ENCODE measurements at regions not wholly inside any gene's neighbourhood (a gene's known extent, or its start where the extent isn't known, plus 50 kb on each side); places are given as distances from the start of the nearest gene placed in this dataset.

GRCh38 chr12:67523538-67523937 is 125.0 kb upstream of the DYRK2 start:
- no peak overlapping the region for H2AFZ ChIP-seq (ENCODE audit: low read depth, low read length)
- no peak overlapping the region for H3K9ac ChIP-seq (ENCODE audit: low read depth, low read length)
- no peaks in the 10 kb centered on the region for H4K20me1 ChIP-seq (ENCODE audit: insufficient read depth, low read length)
- peaks cover 7% of the 10 kb centered on the region; the same call in 1 of the 2 replicates for H3K4me1 ChIP-seq (ENCODE audit: insufficient read depth, low read length)
- H3K36me3 ChIP-seq (ENCODE audit: insufficient read depth, low read length): no peaks in the 10 kb centered on the region
- H3K79me2 ChIP-seq (ENCODE audit: insufficient read depth, low read length): no peaks in the 10 kb centered on the region
- TF ChIP-seq, protein P1, sequence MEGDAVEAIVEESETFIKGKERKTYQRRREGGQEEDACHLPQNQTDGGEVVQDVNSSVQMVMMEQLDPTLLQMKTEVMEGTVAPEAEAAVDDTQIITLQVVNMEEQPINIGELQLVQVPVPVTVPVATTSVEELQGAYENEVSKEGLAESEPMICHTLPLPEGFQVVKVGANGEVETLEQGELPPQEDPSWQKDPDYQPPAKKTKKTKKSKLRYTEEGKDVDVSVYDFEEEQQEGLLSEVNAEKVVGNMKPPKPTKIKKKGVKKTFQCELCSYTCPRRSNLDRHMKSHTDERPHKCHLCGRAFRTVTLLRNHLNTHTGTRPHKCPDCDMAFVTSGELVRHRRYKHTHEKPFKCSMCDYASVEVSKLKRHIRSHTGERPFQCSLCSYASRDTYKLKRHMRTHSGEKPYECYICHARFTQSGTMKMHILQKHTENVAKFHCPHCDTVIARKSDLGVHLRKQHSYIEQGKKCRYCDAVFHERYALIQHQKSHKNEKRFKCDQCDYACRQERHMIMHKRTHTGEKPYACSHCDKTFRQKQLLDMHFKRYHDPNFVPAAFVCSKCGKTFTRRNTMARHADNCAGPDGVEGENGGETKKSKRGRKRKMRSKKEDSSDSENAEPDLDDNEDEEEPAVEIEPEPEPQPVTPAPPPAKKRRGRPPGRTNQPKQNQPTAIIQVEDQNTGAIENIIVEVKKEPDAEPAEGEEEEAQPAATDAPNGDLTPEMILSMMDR (IDR thresholded peaks at IDR 0.05; ENCODE audit: borderline replicate concordance, extremely low read depth, low read length, poor library complexity, severe bottlenecking): no peak
- no peak for TF ChIP-seq EZH2 (IDR thresholded peaks at IDR 0.05; ENCODE audit: borderline replicate concordance, low read depth, low read length, severe bottlenecking)
- H3K4me2 ChIP-seq (ENCODE audit: insufficient read depth, low read length): no peak overlapping the region
- DNase-seq: no peak
- no peaks in the 10 kb centered on the region for H3K27me3 ChIP-seq (ENCODE audit: insufficient read depth, low read length, poor library complexity)
- no peaks in the 10 kb centered on the region for H3K9me3 ChIP-seq (ENCODE audit: insufficient read depth, low read length, severe bottlenecking)
- H3K4me3 ChIP-seq (ENCODE audit: low read depth in 1 of 2, low read length in 2 of 2): no peak overlapping the region
- H3K27ac ChIP-seq (ENCODE audit: low read length): no peak overlapping the region
- ATAC-seq (ENCODE audit: insufficient read depth, low read depth): no peak

DNA sequence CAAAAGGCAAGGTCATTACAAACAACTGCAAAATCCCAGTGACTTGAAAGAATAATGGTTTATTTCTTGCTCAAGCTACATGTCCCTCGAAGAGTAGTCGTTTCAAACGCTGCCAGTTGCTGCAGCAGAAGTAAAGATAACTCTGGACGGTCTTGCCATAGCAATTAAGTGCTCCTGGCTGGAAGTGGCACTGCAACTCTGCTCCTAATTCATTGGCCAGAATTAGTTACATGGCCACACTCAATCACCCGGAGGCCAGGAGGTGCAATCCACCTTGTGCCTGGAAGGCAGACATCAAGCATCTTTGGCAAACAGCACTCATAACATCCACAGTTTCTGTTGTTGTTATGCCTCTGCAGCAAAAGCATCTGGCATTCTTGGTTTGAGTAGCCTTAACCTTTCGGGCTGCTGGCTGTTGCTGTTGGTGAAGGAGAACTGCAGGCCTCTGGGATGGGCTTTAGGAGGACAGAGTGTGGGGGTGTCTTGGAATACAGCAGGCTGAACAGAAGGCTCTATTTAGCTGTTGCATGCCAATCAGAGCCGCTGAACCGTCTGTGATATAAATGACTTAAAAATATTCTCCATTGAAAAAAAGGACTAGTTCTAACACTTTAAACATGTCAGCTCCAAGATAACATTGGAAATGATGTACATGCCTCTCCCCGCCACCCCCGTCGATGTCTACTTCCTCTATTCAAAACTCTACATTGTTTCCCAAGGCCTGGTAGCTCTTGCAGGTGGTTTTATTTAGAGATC is 123.5 kb upstream of the DYRK2 start:
- peaks cover 7% of the 10 kb centered on the region; the same call in 1 of the 2 replicates for H3K4me1 ChIP-seq (ENCODE audit: insufficient read depth, low read length)
- H3K79me2 ChIP-seq (ENCODE audit: insufficient read depth, low read length): no peaks in the 10 kb centered on the region
- H3K9me3 ChIP-seq (ENCODE audit: insufficient read depth, low read length, severe bottlenecking): no peaks in the 10 kb centered on the region
- H3K36me3 ChIP-seq (ENCODE audit: insufficient read depth, low read length): no peaks in the 10 kb centered on the region
- H3K4me3 ChIP-seq (ENCODE audit: low read depth in 1 of 2, low read length in 2 of 2): no peak overlapping the region
- no peak overlapping the region for H3K9ac ChIP-seq (ENCODE audit: low read depth, low read length)
- no peak overlapping the region for H2AFZ ChIP-seq (ENCODE audit: low read depth, low read length)
- H3K27me3 ChIP-seq (ENCODE audit: insufficient read depth, low read length, poor library complexity): no peaks in the 10 kb centered on the region
- TF ChIP-seq, protein P1 (IDR thresholded peaks at IDR 0.05; ENCODE audit: borderline replicate concordance, extremely low read depth, low read length, poor library complexity, severe bottlenecking): no peak
- TF ChIP-seq EZH2 (IDR thresholded peaks at IDR 0.05; ENCODE audit: borderline replicate concordance, low read depth, low read length, severe bottlenecking): no peak
- no peak for DNase-seq
- ATAC-seq (ENCODE audit: insufficient read depth, low read depth): no peak
- no peak overlapping the region for H3K27ac ChIP-seq (ENCODE audit: low read length)
- no peak overlapping the region for H3K4me2 ChIP-seq (ENCODE audit: insufficient read depth, low read length)
- no peaks in the 10 kb centered on the region for H4K20me1 ChIP-seq (ENCODE audit: insufficient read depth, low read length)

DNA sequence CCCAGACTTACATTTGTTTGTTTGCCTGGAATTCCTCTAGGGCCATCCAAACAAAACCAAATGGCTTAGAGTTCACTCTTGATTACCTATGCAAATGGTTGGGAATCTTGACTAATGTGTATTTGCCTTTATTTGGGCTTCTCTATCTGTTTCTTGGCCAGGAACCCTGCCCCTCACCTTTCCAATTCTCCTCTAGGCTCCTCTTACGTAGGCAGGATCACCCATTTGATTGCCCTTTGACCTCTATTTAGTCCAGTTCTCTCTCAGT is 123.0 kb upstream of the DYRK2 start:
- H3K27ac ChIP-seq (ENCODE audit: low read length): no peak overlapping the region
- ATAC-seq (ENCODE audit: insufficient read depth, low read depth): no peak
- no peaks in the 10 kb centered on the region for H3K27me3 ChIP-seq (ENCODE audit: insufficient read depth, low read length, poor library complexity)
- peaks cover 5% of the 10 kb centered on the region; the same call in 1 of the 2 replicates for H3K4me1 ChIP-seq (ENCODE audit: insufficient read depth, low read length)
- no peaks in the 10 kb centered on the region for H3K36me3 ChIP-seq (ENCODE audit: insufficient read depth, low read length)
- no peaks in the 10 kb centered on the region for H3K79me2 ChIP-seq (ENCODE audit: insufficient read depth, low read length)
- TF ChIP-seq, protein P1 (IDR thresholded peaks at IDR 0.05; ENCODE audit: borderline replicate concordance, extremely low read depth, low read length, poor library complexity, severe bottlenecking): no peak
- no peak for TF ChIP-seq EZH2 (IDR thresholded peaks at IDR 0.05; ENCODE audit: borderline replicate concordance, low read depth, low read length, severe bottlenecking)
- H3K4me2 ChIP-seq (ENCODE audit: insufficient read depth, low read length): no peak overlapping the region
- no peak overlapping the region for H3K9ac ChIP-seq (ENCODE audit: low read depth, low read length)
- no peak overlapping the region for H2AFZ ChIP-seq (ENCODE audit: low read depth, low read length)
- H3K9me3 ChIP-seq (ENCODE audit: insufficient read depth, low read length, severe bottlenecking): no peaks in the 10 kb centered on the region
- DNase-seq: no peak
- H4K20me1 ChIP-seq (ENCODE audit: insufficient read depth, low read length): no peaks in the 10 kb centered on the region
- H3K4me3 ChIP-seq (ENCODE audit: low read depth in 1 of 2, low read length in 2 of 2): no peak overlapping the region
